Mesothelial cell of epicardium (in vitro differentiated cells): ENCODE measurements at regions not wholly inside any gene's neighbourhood (a gene's known extent, or its start where the extent isn't known, plus 50 kb on each side); places are given as distances from the start of the nearest gene placed in this dataset.

Source experiments
- DNase-seq, 2 experiments: peaks; one replicate each; pipeline ENCODE4 v3.0.0; 2021; ENCODE audit warnings: low spot score in 2 of 2; ENCODE audit not compliant: unreplicated experiment in 2 of 2
- H3K27ac Mint-ChIP-seq: 2 replicates; pipeline ENCODE4 v1.8.0; 2021; ENCODE audit warnings: mixed read lengths
- H3K27me3 Mint-ChIP-seq: 2 replicates; pipeline ENCODE4 v1.8.0; 2021; ENCODE audit warnings: low read depth, mixed read lengths
- H3K36me3 Mint-ChIP-seq: 2 replicates; pipeline ENCODE4 v1.8.0; 2021; ENCODE audit warnings: mixed read lengths
- H3K4me1 Mint-ChIP-seq: 2 replicates; pipeline ENCODE4 v1.8.0; 2021; ENCODE audit warnings: mixed read lengths
- H3K4me3 Mint-ChIP-seq: 2 replicates; pipeline ENCODE4 v1.8.0; 2021; ENCODE audit warnings: mild to moderate bottlenecking, moderate library complexity, mixed read lengths
- H3K9me3 Mint-ChIP-seq: 2 replicates; pipeline ENCODE4 v1.8.0; 2021; ENCODE audit warnings: mixed read lengths
- TF ChIP-seq, protein P1 (sequence below): fragments of 200-600 bp; sonication (generic); IDR thresholded peaks from one replicate; pipeline ENCODE4 v1.5.0; 2021; ENCODE audit warnings: antibody characterized with exemption; ENCODE audit not compliant: unreplicated experiment

DNA sequence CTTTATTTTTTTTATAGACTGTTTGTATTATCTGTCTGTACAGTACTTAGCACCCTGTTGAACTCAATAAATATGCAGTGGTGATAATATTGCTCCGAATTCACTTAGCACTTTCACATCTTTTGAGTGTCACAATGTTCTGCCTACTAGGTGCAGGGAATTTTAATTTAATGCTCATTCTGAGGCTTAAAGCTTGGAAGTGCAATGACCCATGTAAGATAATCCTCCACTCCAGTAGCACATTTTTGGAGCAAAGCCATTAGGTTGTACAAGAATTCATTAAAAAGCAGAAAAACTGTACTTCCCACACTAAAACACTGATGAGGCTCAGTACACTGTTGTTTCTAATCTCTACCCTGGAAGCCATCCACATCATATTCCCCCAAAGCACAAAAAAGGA is 255.3 kb upstream of the MTNR1B start:
- H3K4me3 Mint-ChIP-seq = no peak overlapping the region
- no peak overlapping the region for H3K27ac Mint-ChIP-seq
- DNase-seq = no peak
- H3K36me3 Mint-ChIP-seq = no peaks in the 10 kb centered on the region
- H3K9me3 Mint-ChIP-seq = no peaks in the 10 kb centered on the region
- H3K27me3 Mint-ChIP-seq = no peaks in the 10 kb centered on the region
- TF ChIP-seq, protein P1, sequence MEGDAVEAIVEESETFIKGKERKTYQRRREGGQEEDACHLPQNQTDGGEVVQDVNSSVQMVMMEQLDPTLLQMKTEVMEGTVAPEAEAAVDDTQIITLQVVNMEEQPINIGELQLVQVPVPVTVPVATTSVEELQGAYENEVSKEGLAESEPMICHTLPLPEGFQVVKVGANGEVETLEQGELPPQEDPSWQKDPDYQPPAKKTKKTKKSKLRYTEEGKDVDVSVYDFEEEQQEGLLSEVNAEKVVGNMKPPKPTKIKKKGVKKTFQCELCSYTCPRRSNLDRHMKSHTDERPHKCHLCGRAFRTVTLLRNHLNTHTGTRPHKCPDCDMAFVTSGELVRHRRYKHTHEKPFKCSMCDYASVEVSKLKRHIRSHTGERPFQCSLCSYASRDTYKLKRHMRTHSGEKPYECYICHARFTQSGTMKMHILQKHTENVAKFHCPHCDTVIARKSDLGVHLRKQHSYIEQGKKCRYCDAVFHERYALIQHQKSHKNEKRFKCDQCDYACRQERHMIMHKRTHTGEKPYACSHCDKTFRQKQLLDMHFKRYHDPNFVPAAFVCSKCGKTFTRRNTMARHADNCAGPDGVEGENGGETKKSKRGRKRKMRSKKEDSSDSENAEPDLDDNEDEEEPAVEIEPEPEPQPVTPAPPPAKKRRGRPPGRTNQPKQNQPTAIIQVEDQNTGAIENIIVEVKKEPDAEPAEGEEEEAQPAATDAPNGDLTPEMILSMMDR = no peak
- peaks cover 3% of the 10 kb centered on the region for H3K4me1 Mint-ChIP-seq

GRCh38 chr11:92717240-92717639 is 252.2 kb upstream of the MTNR1B start:
- no peak overlapping the region for H3K27ac Mint-ChIP-seq
- H3K4me3 Mint-ChIP-seq = no peak overlapping the region
- peaks cover 7% of the 10 kb centered on the region for H3K9me3 Mint-ChIP-seq
- DNase-seq = no peak
- H3K27me3 Mint-ChIP-seq = no peaks in the 10 kb centered on the region
- H3K4me1 Mint-ChIP-seq = no peaks in the 10 kb centered on the region
- TF ChIP-seq, protein P1 = no peak
- H3K36me3 Mint-ChIP-seq = peaks cover 3% of the 10 kb centered on the region

- H3K27me3 Mint-ChIP-seq = no peaks in the 10 kb centered on the region
- TF ChIP-seq, protein P1 = no peak
- H3K9me3 Mint-ChIP-seq = peaks cover 19% of the 10 kb centered on the region
- H3K36me3 Mint-ChIP-seq = peaks cover 10% of the 10 kb centered on the region
- H3K27ac Mint-ChIP-seq = no peak overlapping the region
- no peaks in the 10 kb centered on the region for H3K4me1 Mint-ChIP-seq
- DNase-seq = no peak
- H3K4me3 Mint-ChIP-seq = no peak overlapping the region
Observed at GRCh38 chr11:92720385-92720784, 249.1 kb upstream of the MTNR1B start.

GRCh38 chr11:92725352-92725751 is 244.1 kb upstream of the MTNR1B start:
- Mint-ChIP-seq H3K27me3 (peaks cover 1% of the 10 kb centered on the region), H3K4me3 (no peak overlapping the region), H3K27ac (no peak overlapping the region), H3K36me3 (peaks cover 10% of the 10 kb centered on the region), H3K9me3 (peaks cover 19% of the 10 kb centered on the region), H3K4me1 (no peaks in the 10 kb centered on the region)
- DNase-seq = no peak
- TF ChIP-seq, protein P1 = no peak

DNA sequence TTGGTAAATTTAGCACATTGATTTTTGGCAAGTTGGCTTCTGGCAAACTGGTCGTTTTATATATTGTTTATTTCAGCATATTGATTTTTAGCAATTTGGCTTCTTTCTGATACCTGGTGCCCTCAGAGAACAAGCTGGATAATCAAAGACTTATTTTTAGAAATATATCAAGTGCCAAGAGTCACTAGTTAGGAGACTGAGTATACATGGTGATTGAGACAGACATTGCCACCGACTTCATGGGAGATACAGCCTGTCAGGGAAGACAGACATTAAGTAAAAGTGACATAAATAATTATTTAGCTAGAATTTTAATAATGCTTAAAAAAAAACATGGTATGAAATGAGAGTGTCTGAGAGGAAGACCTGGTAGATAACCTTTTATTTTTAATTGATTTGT is 242.3 kb upstream of the MTNR1B start:
- H3K4me3 Mint-ChIP-seq = no peak overlapping the region
- TF ChIP-seq, protein P1 = no peak
- H3K9me3 Mint-ChIP-seq = peaks cover 12% of the 10 kb centered on the region
- H3K27me3 Mint-ChIP-seq = peaks cover 1% of the 10 kb centered on the region
- H3K4me1 Mint-ChIP-seq = no peaks in the 10 kb centered on the region
- H3K36me3 Mint-ChIP-seq = peaks cover 8% of the 10 kb centered on the region
- H3K27ac Mint-ChIP-seq = no peak overlapping the region
- no peak for DNase-seq

GRCh38 chr11:92727769-92728168 is 241.7 kb upstream of the MTNR1B start:
- no peak overlapping the region for H3K4me3 Mint-ChIP-seq
- H3K27ac Mint-ChIP-seq = no peak overlapping the region
- peaks cover 8% of the 10 kb centered on the region for H3K36me3 Mint-ChIP-seq
- TF ChIP-seq, protein P1 = no peak
- peaks cover 1% of the 10 kb centered on the region for H3K27me3 Mint-ChIP-seq
- H3K9me3 Mint-ChIP-seq = peaks cover 11% of the 10 kb centered on the region
- no peaks in the 10 kb centered on the region for H3K4me1 Mint-ChIP-seq
- no peak for DNase-seq
